Sciatic nerve (tissue), 2 donors: ENCODE measurements at regions not wholly inside any gene's neighbourhood (a gene's known extent, or its start where the extent isn't known, plus 50 kb on each side); places are given as distances from the start of the nearest gene placed in this dataset.

ENCODE experiments used
- ATAC-seq: fragments of 200-7000 bp; cut with Tn5 transposase; one replicate; pipeline ENCODE4 v1.9.1; 2020; ENCODE audit warnings: mild to moderate bottlenecking, moderate library complexity
- DNase-seq: peaks from one replicate; pipeline ENCODE4 v3.0.0-alpha.2; 2020; ENCODE audit warnings: low spot score
- intact Hi-C: fragments of 100-400 bp; cut with DNase I; formaldehyde crosslinking; loops from one replicate; pipeline ENCODE4 v1.14.2; 2022
- donor health status: DM: no; HTN: no; CAD: no.
- donor health status: DM: no; HTN: no; CAD: no.

- ATAC-seq (no peak), DNase-seq (no peak)
- intact Hi-C loops: no loop called here
These were observed 180.8 kb downstream of the C12orf50 start for GRCh38 chr12:87848248-87848868.

- DNase-seq (no peak), ATAC-seq (no peak)
- intact Hi-C loops: no loop called here
These were observed 182.1 kb downstream of the C12orf50 start for GRCh38 chr12:87847147-87847546.

GRCh38 chr12:87846045-87846444 is 183.2 kb downstream of the C12orf50 start:
- intact Hi-C loops: no loop called here
- ATAC-seq (no peak), DNase-seq (no peak)

GRCh38 chr12:87841935-87842334 is 187.3 kb downstream of the C12orf50 start:
- ATAC-seq (no peak), DNase-seq (no peak)
- intact Hi-C loops: no loop called here

DNA sequence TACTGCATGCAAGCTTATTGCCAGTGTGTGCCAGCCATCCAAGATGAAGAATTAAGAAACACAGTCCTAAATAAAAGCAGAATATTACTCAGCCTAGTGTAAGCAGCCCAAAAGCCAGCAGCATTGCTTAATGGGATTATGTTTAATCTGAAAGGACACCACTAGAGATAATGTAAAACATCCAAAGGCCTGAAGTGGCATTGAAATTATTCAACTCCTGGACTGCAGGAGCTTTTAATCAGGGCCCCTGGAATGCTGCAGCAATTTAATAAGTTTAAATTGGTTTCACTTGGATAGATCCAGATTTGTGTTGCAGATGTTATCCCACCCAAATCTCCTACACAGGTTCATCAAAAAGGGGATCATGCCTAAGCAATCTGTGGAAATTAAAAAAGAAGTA is 193.0 kb downstream of the C12orf50 start:
- ATAC-seq (no peak), DNase-seq (no peak)
- intact Hi-C loops: no loop called here

DNA sequence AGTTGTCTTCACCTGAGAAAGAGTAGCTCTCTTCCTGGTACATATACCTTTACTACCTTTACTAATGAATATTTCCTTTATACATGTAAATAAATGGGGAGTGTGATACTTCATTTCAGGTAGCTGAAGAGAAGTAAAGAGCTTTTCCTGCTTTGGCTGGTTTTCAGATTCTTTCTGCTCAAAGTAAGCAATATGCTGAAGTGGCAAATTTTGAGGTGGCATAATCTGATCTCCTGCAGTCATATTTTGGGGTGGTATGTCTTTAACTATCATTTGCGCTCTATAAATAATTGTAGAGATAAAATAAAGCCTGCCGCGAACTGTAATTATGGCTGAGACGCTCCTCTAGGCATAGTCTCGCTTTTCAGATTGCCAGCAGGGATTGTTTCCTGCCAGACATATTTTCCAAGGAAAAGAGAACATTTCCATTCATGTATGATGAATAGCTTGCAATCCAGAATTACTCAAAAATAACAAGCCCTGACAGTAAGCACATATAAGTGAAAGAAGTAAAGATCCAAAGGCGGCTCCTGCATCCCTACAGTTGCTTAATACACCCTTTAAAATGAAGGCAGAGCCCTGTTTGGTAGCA is 200.7 kb downstream of the C12orf50 start:
- ATAC-seq (no peak), DNase-seq (no peak)
- intact Hi-C loops: no loop called here

DNA sequence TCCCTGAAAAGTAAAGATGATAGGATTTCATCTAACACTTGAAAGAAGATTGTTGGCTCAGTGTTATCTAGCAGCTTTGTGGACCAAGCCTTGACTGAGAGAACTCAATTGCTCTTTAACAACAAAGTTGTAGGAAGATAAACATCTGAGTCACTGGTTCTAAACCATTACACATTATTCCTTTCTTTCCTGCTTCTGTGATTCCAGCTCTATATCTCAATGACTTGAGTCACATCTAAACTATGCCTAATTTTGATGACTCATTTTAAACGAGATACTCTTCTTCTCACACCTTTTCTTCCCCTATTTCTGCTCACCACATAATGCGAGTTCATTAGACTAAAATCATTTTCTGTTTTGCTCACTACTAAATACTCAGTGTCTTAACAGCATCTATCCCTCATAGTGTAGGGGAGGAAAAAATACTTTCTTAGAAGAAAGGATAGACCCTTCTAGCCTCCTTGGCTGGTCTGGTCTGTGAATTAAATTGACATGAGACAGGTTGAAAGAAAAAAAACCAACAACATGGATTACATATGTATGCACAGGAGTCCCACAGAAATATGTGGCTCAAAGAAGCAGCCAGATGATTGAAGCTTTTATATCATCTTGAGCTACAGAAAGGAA is 201.4 kb downstream of the C12orf50 start:
- DNase-seq (no peak), ATAC-seq (no peak)
- intact Hi-C loops: no loop called here

DNA sequence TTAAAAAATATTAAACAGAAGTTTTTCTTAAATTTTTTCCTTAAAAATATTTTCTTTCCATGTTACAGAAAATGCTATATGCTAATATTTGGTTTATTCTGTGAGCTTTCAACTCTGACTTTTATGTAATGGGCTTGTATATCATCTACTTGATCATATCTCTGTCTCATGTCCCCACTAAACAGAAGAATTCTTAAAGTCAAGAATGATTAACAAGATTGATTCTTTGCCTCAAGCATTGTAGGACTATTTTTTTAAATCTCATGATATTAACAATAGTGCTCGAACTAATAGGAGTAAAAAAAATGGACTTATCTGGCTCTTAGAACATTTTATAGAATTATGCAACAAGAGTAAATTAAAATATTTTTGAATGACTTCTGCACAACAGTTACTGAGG is 206.3 kb downstream of the C12orf50 start:
- intact Hi-C loops: no loop called here
- no peak for ATAC-seq

GRCh38 chr12:87820524-87821202 is 208.5 kb downstream of the C12orf50 start:
- DNase-seq: no peak
- intact Hi-C loops: no loop called here
- no peak for ATAC-seq

More for the DNA sequence above, 206.3 kb downstream of the C12orf50 start:
- DNase-seq: no peak

- intact Hi-C loops: no loop called here
- DNase-seq (no peak), ATAC-seq (no peak)
These were observed 210.8 kb downstream of the C12orf50 start for GRCh38 chr12:87818441-87818840.

DNA sequence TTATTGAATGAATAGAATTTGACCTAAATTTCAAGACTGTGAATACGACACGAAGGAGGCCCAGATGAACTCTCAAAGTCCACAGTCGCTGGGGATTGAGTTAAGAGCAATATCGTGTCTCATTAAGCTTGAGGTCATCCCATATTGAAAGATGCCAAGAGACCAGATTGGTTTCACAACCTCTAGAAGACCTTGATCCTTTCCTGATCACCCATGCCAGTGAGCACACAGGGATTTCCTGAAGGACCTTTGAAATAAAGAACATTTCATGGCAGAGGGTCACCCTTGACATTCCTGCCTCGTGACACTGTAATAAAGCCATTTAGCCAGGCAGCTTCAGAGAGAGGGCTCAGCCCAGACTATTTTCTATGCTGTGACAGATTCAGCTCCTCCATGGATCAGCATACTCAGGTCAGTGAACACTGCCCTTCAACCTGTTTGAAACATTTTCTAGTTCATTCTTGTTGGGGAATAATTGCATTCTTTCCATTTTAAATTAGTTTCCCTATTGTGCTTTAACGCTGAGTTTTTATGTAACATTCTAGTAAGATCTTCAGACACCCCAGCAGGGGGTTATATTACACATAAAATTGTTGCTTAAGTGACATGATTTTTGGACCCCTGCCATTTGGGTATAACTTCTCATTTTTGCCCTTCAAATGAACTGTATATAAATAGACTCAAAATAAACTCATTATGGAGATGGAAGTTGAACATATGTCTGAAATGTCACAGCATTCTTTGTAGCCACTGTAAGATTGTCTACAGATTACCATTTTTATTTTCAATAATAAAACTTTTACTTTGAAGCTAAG is 213.2 kb downstream of the C12orf50 start:
- intact Hi-C loops: no loop called here
- DNase-seq (no peak), ATAC-seq (no peak)

DNA sequence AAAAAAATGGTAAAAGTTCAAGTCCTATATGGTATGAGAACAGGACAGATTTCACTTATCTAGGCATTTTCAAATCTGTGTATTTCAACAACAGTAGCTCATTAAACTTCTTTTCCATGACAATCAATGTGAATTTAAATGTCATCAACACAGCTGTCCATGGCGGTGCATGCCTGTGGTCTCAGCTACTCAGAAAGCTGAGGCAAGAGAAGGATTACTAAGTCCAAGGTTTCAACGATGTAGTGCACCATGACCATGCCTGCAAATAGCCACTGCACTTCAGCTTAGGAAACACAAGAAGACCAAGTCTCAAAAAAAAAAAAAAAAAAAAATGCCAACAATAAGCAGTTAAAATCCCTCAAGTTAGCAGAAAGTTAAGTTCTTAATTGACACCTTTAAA is 214.6 kb downstream of the C12orf50 start:
- ATAC-seq (no peak), DNase-seq (no peak)
- intact Hi-C loops: no loop called here

- ATAC-seq (no peak), DNase-seq (no peak)
- intact Hi-C loops: no loop called here
These were observed 215.5 kb downstream of the C12orf50 start for GRCh38 chr12:87813476-87814234.

- intact Hi-C loops: no loop called here
- ATAC-seq (no peak), DNase-seq (no peak)
These were observed 216.5 kb downstream of the C12orf50 start for GRCh38 chr12:87812681-87813080.

DNA sequence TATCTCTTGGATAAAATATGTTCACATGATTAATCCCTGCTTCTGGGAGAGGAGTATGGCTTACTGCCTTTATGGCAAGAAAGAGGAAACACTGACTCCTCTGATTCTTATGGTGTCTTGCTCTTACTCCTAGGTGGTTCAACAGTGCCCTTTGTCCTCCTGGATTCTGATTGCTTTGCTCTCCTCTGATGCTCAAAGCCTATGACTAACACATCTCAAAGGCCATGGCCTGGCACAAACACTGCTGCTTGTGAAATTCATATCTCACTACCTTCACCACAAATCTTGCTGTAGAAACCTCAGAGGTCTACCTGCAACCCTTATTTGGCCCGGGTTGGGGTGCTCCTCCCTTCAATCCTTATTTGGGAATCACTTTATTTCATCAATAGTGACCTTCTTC is 217.2 kb downstream of the C12orf50 start:
- no peak for ATAC-seq

GRCh38 chr12:87809916-87810315 is 219.3 kb downstream of the C12orf50 start:
- intact Hi-C loops: no loop called here
- ATAC-seq (no peak), DNase-seq (no peak)

More for the DNA sequence above, 217.2 kb downstream of the C12orf50 start:
- DNase-seq: no peak
- intact Hi-C loops: no loop called here

- intact Hi-C loops: no loop called here
- ATAC-seq (no peak), DNase-seq (no peak)
These were observed 222.1 kb downstream of the C12orf50 start for GRCh38 chr12:87807086-87807485.

GRCh38 chr12:87806310-87806709 is 222.9 kb downstream of the C12orf50 start:
- intact Hi-C loops: no loop called here
- ATAC-seq: no peak
- DNase-seq: no peak

DNA sequence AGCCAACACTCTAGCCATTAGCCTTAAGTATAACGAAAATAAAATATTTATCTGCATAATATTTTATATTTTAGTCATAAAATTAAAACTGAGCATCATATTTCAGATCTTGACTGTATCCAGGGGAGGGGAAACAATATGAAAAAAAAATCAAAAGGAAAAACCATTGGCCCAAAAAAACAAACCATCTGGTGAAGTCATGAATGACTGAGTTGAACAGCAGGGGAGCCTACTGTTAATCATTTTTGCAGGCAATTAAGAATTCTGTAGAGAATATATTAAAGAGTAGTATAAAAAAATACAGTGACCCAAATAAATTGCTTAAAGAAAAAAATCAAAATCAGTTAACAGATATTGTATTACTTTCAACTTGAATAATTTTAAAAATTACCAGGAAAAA is 224.8 kb downstream of the C12orf50 start:
- ATAC-seq (no peak), DNase-seq (no peak)
- intact Hi-C loops: no loop called here
